ENCODE measurements at regions not wholly inside any gene's neighbourhood (a gene's known extent, or its start where the extent isn't known, plus 50 kb on each side); places are given as distances from the start of the nearest gene placed in this dataset.

GRCh38 chr18:64259871-64260270 is 111.0 kb upstream of the LINC00305 start:
- Histone ChIP-seq H2BK12ac (ENCODE audit: low read length) (no peak overlapping the region), H2BK120ac (ENCODE audit: insufficient read depth, low read length, poor library complexity) (no peak overlapping the region), H2AK5ac (ENCODE audit: low read length) (no peak overlapping the region), H3K4me3 (ENCODE audit: low read depth, low read length) (no peak overlapping the region), H3K14ac (ENCODE audit: low read length) (no peak overlapping the region), H4K8ac (ENCODE audit: low read depth, low read length) (no peak overlapping the region), H3K4ac (ENCODE audit: low read depth, low read length) (no peak overlapping the region), H3K23ac (ENCODE audit: low read length) (no peak overlapping the region), H3K4me1 (ENCODE audit: control insufficient read depth in 1 of 2, insufficient read depth in 2 of 2, low read length in 2 of 2) (peaks cover 4 to 6% of the 10 kb centered on the region in 2 experiments), H3K9ac (ENCODE audit: low read length) (no peak overlapping the region), H4K91ac (ENCODE audit: low read depth, low read length) (no peak overlapping the region), H2AFZ (ENCODE audit: insufficient read depth, low read length, poor library complexity) (no peak overlapping the region), H3K27me3 (ENCODE audit: insufficient read depth, low read length) (no peaks in the 10 kb centered on the region), H3K79me1 (ENCODE audit: low read length) (no peaks in the 10 kb centered on the region), H3K79me2 (ENCODE audit: control insufficient read depth, insufficient read depth, low read length, poor library complexity) (no peaks in the 10 kb centered on the region), H2BK5ac (ENCODE audit: low read depth, low read length, poor library complexity) (no peak overlapping the region), H3K18ac (ENCODE audit: low read length) (no peak overlapping the region), H3K9me3 (ENCODE audit: insufficient read depth, low read depth, low read length) (no peaks in the 10 kb centered on the region), H3K4me2 (ENCODE audit: low read length) (no peak overlapping the region), H3K27ac (ENCODE audit: low read depth, low read length) (no peak overlapping the region), H3K36me3 (ENCODE audit: control insufficient read depth in 1 of 2, insufficient read depth in 2 of 2, low read length in 2 of 2) (no peaks in the 10 kb centered on the region), H4K12ac (ENCODE audit: low read depth, low read length) (no peak overlapping the region)
- DNase-seq = peak; percentile 15 to 54
- WGBS (ENCODE audit: extremely low coverage, insufficient coverage, insufficient read length) = no CpG with 5 or more reads among the region's 4 CpGs

DNA sequence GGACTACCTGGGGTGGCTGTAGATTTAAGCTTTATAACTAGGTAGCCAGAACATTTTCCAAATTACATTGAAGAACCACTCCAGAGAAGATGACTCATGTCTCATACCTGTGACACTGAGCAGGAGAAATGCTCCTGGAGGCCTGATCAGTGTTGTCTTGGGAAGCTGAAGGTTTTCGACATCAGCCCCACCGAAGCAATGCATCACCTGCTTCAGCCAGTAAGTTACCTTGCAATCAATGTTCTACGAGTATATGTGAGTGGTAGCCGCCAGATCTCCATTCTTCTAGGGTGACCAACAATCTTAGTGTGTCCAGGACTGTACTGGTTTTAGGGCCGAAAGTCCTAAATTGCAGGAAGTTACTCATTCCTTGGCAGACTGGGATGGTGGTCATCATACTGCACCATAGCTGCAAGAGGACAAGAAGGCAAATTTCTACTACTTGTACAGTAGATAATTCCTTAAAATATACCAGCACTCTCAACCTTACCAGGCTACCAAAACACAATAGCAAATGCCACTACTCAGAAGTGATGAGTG is 109.3 kb upstream of the LINC00305 start:
- Histone ChIP-seq H2BK12ac (ENCODE audit: low read length) (no peak overlapping the region), H3K27me3 (ENCODE audit: insufficient read depth, low read length) (no peaks in the 10 kb centered on the region), H4K8ac (ENCODE audit: low read depth, low read length) (no peak overlapping the region), H3K4me3 (ENCODE audit: low read depth, low read length) (no peak overlapping the region), H3K79me2 (ENCODE audit: control insufficient read depth, insufficient read depth, low read length, poor library complexity) (no peaks in the 10 kb centered on the region), H3K18ac (ENCODE audit: low read length) (no peak overlapping the region), H3K23ac (ENCODE audit: low read length) (no peak overlapping the region), H3K4me1 (ENCODE audit: control insufficient read depth in 1 of 2, insufficient read depth in 2 of 2, low read length in 2 of 2) (peaks cover 4 to 6% of the 10 kb centered on the region in 2 experiments), H2BK120ac (ENCODE audit: insufficient read depth, low read length, poor library complexity) (no peak overlapping the region), H4K12ac (ENCODE audit: low read depth, low read length) (no peak overlapping the region), H3K4ac (ENCODE audit: low read depth, low read length) (no peak overlapping the region), H2AK5ac (ENCODE audit: low read length) (no peak overlapping the region), H2AFZ (ENCODE audit: insufficient read depth, low read length, poor library complexity) (no peak overlapping the region), H4K91ac (ENCODE audit: low read depth, low read length) (no peak overlapping the region), H3K14ac (ENCODE audit: low read length) (no peak overlapping the region), H3K9ac (ENCODE audit: low read length) (no peak overlapping the region), H3K4me2 (ENCODE audit: low read length) (no peak overlapping the region), H2BK5ac (ENCODE audit: low read depth, low read length, poor library complexity) (no peak overlapping the region), H3K79me1 (ENCODE audit: low read length) (no peaks in the 10 kb centered on the region), H3K27ac (ENCODE audit: low read depth, low read length) (no peak overlapping the region), H3K9me3 (ENCODE audit: insufficient read depth, low read depth, low read length) (no peaks in the 10 kb centered on the region), H3K36me3 (ENCODE audit: control insufficient read depth in 1 of 2, insufficient read depth in 2 of 2, low read length in 2 of 2) (no peaks in the 10 kb centered on the region)
- no CpG with 5 or more reads among the region's 5 CpGs for WGBS (ENCODE audit: extremely low coverage, insufficient coverage, insufficient read length)
- peak; percentile 11 to 55 for DNase-seq

GRCh38 chr18:64254399-64255093 is 105.7 kb upstream of the LINC00305 start:
- Histone ChIP-seq H3K27ac (ENCODE audit: low read depth, low read length) (no peak overlapping the region), H3K4me1 (ENCODE audit: control insufficient read depth in 1 of 2, insufficient read depth in 2 of 2, low read length in 2 of 2) (peaks cover 4% of the 10 kb centered on the region in 2 experiments), H2AFZ (ENCODE audit: insufficient read depth, low read length, poor library complexity) (no peak overlapping the region), H4K91ac (ENCODE audit: low read depth, low read length) (no peak overlapping the region), H3K23ac (ENCODE audit: low read length) (no peak overlapping the region), H2BK120ac (ENCODE audit: insufficient read depth, low read length, poor library complexity) (no peak overlapping the region), H3K9me3 (ENCODE audit: insufficient read depth, low read depth, low read length) (no peaks in the 10 kb centered on the region), H2BK12ac (ENCODE audit: low read length) (no peak overlapping the region), H3K4me3 (ENCODE audit: low read depth, low read length) (no peak overlapping the region), H2AK5ac (ENCODE audit: low read length) (no peak overlapping the region), H3K79me2 (ENCODE audit: control insufficient read depth, insufficient read depth, low read length, poor library complexity) (no peaks in the 10 kb centered on the region), H3K4ac (ENCODE audit: low read depth, low read length) (no peak overlapping the region), H3K4me2 (ENCODE audit: low read length) (no peak overlapping the region), H3K9ac (ENCODE audit: low read length) (no peak overlapping the region), H4K12ac (ENCODE audit: low read depth, low read length) (no peak overlapping the region), H3K14ac (ENCODE audit: low read length) (no peak overlapping the region), H3K36me3 (ENCODE audit: control insufficient read depth in 1 of 2, insufficient read depth in 2 of 2, low read length in 2 of 2) (no peaks in the 10 kb centered on the region), H4K8ac (ENCODE audit: low read depth, low read length) (no peak overlapping the region), H3K27me3 (ENCODE audit: insufficient read depth, low read length) (no peaks in the 10 kb centered on the region), H3K18ac (ENCODE audit: low read length) (no peak overlapping the region), H2BK5ac (ENCODE audit: low read depth, low read length, poor library complexity) (no peak overlapping the region), H3K79me1 (ENCODE audit: low read length) (no peaks in the 10 kb centered on the region)
- no CpG with 5 or more reads among the region's 2 CpGs for WGBS (ENCODE audit: extremely low coverage, insufficient coverage, insufficient read length)
- DNase-seq = no peak

DNA sequence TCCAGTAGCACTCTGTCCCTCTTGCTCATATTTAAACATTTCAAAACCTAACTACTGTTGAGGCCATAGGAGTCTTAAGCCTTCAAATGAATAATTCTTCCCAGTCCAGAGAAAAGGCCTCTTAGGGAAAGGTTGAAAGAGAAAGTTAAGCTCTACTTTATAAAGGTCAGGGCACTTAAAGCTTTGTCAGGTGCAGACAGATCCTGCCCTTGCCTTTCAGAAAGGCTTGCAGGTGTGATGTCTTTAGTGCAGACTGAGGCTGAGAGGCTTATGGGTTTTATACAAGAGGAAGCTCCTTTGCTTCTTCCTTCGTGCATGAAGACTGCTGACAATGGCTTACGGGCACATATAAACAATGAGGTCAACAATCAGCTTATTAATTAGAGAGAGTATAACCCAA is 105.0 kb upstream of the LINC00305 start:
- no CpG with 5 or more reads among the region's 2 CpGs for WGBS (ENCODE audit: extremely low coverage, insufficient coverage, insufficient read length)
- no peaks in the 10 kb centered on the region for H3K79me1 ChIP-seq (ENCODE audit: low read length)
- H3K27me3 ChIP-seq (ENCODE audit: insufficient read depth, low read length) = no peaks in the 10 kb centered on the region
- H3K23ac ChIP-seq (ENCODE audit: low read length) = no peak overlapping the region
- DNase-seq = no peak
- no peak overlapping the region for H2BK120ac ChIP-seq (ENCODE audit: insufficient read depth, low read length, poor library complexity)
- no peak overlapping the region for H2BK12ac ChIP-seq (ENCODE audit: low read length)
- no peak overlapping the region for H3K4me2 ChIP-seq (ENCODE audit: low read length)
- no peak overlapping the region for H2AFZ ChIP-seq (ENCODE audit: insufficient read depth, low read length, poor library complexity)
- no peak overlapping the region for H3K4ac ChIP-seq (ENCODE audit: low read depth, low read length)
- no peak overlapping the region for H3K14ac ChIP-seq (ENCODE audit: low read length)
- H3K18ac ChIP-seq (ENCODE audit: low read length) = no peak overlapping the region
- no peak overlapping the region for H3K9ac ChIP-seq (ENCODE audit: low read length)
- H3K9me3 ChIP-seq (ENCODE audit: insufficient read depth, low read depth, low read length) = no peaks in the 10 kb centered on the region
- no peaks in the 10 kb centered on the region for H3K79me2 ChIP-seq (ENCODE audit: control insufficient read depth, insufficient read depth, low read length, poor library complexity)
- H2AK5ac ChIP-seq (ENCODE audit: low read length) = no peak overlapping the region
- H3K36me3 ChIP-seq (ENCODE audit: control insufficient read depth in 1 of 2, insufficient read depth in 2 of 2, low read length in 2 of 2) = no peaks in the 10 kb centered on the region
- H4K12ac ChIP-seq (ENCODE audit: low read depth, low read length) = no peak overlapping the region
- H3K4me3 ChIP-seq (ENCODE audit: low read depth, low read length) = no peak overlapping the region
- H4K91ac ChIP-seq (ENCODE audit: low read depth, low read length) = no peak overlapping the region
- H2BK5ac ChIP-seq (ENCODE audit: low read depth, low read length, poor library complexity) = no peak overlapping the region
- H3K4me1 ChIP-seq (ENCODE audit: control insufficient read depth in 1 of 2, insufficient read depth in 2 of 2, low read length in 2 of 2) = peaks cover 4% of the 10 kb centered on the region in 2 experiments
- H3K27ac ChIP-seq (ENCODE audit: low read depth, low read length) = no peak overlapping the region
- no peak overlapping the region for H4K8ac ChIP-seq (ENCODE audit: low read depth, low read length)

All from trophoblast cell (in vitro differentiated cells and primary cell).